HG03039 (cell line): ENCODE measurements at regions not wholly inside any gene's neighbourhood (a gene's known extent, or its start where the extent isn't known, plus 50 kb on each side); places are given as distances from the start of the nearest gene placed in this dataset.
"Not testable (repeated sequence)": the region's sequence is repeated elsewhere in the genome, so short reads cannot be mapped to it uniquely, and the experiment has no call there.

Experiments used
- ATAC-seq: cut with Tn5 transposase; IDR thresholded peaks from one replicate; pipeline ENCODE4 v1.9.1; 2021; ENCODE audit warnings: mild to moderate bottlenecking, moderate library complexity; ENCODE audit not compliant: unreplicated experiment

DNA sequence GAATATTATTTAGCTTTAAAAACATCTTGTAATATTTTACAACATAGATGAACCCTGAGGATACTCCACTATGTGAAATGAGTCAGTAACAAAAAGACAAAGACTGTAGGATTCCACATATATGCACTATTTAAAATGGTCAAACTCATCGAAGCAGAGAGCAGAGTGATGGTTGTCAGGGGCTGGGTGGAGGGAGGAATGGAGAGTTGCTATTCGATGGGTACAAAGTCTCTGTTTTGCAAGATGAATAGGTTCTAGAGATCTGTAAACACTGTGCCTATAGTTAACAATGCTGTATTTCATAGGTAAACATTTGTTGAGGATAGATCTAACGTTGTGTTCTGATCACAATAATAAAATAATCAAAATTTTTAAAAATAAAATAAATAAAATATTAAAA, 1675.9 kb upstream of the CELF4 start:
- ATAC-seq, result no peak

DNA sequence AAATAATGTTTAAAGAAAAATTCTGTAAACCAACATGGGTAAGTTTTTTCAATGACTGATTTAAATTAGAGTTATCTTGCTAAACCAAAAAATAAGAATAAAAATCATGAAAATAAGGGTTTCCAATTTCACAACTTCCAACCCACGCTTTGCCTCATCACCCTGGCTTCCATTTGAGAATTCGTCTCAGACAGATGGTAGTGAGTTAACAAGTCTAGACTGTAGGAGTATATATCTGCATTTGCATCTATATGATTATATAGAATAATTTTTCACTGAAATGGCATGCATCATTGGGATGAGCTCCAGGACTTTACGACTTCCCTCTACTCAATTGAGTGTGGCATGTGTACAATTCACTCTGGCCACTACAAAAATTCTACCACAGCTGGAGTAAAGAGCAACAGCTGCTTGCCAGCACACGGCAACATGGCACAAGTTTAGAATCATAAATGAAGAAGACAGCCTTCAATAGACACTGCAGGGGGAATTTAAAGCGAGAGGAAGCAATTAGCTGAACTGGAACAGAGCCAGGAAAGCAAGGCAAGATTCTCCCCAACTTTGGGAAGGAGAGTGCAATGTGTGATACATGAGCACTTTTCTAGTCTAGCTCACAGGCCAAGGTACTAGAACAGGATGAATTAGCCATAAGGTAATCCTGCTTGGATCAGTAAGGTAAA, 1673.5 kb upstream of the CELF4 start:
- no peak for ATAC-seq

DNA sequence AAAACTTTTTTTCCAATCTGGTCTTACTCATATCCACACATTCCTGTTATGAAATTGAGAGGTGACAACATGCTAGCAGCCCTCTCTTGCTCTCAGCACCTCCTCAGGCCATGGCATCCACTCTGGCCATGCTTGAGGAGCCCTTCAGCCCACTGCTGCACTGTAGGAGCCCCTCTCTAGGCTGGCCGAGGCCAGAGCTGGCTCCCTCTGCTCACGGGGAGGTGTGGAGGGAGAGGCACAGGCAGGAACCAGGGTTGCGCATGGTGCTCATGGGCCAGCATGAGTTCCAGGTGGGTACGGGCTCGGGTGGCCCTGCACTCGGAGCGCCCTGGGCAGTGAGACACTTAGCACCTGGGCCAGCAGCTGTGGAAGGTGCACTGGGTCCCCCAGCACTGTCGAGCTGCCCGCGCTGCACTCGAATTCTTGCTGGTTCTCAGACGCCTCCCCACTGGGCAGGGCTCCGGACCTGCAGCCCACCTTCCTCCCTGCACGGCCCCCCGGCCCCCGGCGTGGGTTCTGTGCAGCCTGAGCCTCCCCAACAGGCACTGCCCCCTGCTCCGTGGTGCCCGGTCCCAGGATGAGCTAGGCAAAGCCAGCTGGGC, 1669.6 kb upstream of the CELF4 start:
- ATAC-seq, result no peak

DNA sequence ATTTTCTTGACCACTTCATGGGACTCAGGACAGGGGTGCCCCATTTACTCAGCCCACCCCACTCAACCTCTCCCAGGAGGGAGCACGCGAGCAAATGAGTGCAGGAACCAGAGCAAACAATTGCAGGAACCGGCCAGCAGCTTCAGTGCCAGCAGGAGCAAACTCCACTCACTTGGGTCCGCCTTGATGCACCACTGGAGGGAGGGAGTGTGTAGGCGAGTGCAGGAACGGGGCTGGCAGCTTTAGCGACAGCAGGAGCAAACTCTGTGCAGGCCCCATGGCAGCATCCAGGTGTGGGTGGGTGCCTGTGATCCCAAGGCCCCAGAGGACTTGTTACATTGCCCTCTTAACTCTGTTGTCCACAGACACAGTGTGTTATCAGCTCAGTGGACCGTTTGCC, 1667.3 kb upstream of the CELF4 start:
- ATAC-seq, result no peak

DNA sequence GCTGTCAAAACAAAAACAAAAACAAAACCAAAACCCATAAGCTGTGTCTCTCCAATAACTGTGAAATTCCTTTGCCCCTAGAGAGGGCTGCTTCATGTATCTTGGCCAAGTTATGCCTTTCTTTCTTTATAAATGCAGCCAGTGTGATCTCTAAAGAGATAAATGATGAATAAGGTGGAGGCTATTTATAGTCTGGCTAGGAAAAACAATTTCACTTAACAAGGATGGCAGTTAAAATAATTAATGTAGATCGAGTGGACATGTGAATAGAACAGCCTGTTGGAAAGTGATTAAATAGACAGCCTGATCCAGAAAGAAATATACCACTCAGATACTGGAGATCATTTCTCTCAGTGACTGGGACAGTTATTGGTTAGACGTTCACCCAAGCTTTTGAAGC, 1666.9 kb upstream of the CELF4 start:
- no peak for ATAC-seq

DNA sequence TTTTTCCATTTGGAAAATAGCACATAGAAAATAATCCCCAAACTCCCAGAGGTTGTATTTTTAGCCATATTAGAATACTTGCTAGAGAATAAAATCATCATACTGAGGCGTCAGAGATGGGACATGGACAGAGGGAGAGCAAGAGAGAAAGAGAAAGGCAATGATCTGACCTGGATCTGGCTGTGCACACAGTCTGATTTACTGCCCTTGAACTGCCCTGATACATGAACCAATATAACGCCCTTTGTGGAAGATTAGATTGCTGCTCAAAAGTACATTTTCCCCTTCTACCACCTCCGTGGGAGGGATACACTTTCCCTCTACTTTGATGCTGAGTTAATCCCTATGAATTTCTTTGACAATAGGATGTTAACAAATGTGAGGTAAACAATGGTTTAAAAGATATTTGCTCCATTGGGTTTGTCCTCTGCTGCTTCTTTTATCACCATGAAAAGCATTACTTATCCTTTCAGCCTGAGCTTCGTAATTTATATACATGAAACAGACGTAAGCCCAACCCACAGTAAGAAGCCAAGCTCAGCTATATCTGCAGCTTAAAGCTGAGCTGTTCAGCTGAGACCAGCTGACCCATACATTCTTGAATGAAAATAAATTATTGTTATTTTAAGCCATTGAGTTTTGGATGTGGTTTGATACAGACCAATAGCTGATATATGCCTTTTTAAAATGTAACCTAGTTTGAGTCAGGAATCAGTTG, 1664.6 kb upstream of the CELF4 start:
- no peak for ATAC-seq

DNA sequence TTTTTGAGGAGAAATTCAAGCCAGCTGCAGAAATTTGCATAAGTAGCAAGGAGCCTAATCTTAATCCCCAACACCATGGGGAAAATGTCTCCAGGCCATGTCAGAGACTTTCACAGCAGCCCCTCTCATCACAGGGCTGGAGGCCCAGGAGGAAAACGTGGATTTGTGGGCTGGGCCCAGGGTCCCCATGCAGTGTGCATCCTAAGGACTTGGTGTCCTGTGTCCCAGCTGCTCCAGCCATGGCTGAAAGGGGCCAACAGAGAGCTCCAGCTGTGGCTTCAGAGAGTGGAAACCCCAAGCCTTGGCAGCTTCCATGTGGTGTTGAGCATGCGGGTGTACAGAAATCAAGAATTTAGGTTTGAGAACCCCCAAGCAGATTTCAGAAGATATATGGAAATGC, 1662.2 kb upstream of the CELF4 start:
- ATAC-seq, result not testable (repeated sequence)

DNA sequence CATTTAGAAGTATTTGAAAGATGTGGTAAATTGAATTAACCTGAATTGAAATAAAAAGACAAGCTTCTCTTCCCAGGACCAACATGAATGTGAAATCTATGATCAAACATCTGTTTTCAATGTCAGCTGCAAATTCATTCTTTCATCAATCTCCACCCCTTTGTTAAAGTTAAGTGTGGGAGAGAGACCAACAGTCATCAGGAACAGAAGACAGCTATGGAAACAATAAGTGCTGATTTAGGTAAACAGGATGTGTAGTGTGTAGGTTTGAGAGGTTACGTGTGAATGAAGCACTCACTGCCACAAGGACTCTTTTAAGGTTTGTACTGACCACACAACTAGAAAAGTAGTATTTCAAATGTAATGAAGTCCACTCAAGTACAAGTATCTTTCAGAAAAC, 1659.8 kb upstream of the CELF4 start:
- ATAC-seq, result no peak

DNA sequence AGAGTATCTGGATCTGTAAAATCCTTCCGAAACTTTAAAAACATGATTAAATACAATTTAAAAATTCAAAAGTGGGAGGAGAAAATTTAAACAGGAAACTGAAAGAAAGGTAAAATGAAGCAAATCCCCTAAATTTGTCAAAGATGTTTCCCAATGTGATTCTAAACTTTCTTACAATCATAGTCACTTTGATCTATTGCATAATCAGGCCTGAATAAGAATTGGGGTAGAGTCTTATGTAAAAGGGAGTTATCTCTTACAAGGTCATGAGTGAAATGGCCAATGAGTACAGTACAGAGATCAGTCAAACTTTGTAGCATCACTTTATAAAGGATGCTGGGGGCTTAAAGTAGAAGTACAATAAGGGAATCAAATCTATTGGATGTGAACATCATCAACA, 1657.7 kb upstream of the CELF4 start:
- ATAC-seq, result no peak

DNA sequence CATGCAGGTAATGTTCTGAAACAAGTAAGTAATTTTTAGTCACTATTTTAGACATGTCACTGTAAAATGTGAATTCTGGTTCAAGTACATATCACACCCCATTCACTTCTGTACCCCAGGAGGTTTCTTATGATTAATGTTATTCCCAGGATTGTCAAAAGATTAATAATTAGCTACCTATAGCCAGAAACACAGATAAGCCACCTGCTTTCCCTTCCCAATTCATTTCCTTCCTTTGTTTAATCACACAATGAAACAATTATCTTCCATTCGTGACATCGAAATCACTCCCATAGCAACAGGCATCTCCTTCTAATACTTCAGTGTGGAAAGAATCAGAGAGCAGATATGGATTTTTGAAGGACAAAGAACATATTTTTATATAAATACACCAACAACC, 1650.3 kb upstream of the CELF4 start:
- ATAC-seq, result no peak

DNA sequence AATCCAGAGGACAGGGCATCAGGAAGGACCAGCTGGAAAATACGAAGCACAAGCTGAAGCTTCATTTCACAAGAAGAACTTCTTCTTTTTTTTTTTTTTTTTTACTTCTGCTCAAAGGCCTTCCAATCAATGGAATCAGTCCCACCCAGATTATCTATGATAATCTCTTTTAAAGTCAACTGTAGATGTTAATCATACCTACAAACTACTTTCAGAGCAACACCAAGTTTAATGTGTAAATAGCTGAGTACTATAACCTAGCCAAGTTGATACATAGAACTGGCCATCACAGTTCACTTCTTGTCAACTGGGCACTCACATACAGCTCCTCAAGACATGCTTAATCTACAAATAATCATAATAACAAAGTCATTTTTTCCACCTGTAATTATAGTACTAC, 1645.9 kb upstream of the CELF4 start:
- ATAC-seq, result no peak

DNA sequence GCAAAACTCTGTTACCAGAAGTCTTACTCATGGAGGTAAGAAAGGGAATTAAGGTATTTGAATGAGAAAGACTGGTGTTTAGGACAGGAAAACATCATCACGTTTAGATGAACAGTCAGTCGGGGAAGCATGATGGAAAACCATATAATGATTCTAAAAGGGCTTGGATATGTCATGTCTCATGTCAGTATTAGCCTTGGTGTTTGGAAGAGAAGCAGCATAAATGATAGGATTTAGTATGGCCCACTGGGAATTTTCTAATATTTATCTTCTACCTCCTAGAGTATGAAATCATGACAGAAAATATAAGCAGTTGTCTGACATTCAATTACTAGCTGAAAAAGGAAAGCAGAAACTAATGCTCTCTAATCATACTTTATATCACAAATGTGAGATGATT, 1643.6 kb upstream of the CELF4 start:
- no peak for ATAC-seq

DNA sequence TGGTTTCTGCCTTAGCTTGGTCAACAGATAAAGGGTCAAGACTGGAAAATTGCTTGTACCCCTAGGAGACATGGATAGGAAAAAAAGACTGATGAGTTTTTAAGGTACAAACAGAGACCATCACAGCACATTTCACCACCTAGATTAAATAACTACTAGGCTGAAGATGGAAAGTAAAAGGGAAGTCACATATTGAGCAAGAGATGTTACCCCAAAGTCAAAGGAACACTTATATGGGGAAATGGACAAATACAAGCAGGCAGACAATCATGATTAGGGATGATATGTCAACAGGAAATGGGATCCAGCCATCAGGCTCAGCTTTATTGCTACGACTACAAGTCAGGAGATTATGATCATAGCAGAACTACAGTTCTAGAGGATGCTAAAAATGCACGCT, 1643.1 kb upstream of the CELF4 start:
- no peak for ATAC-seq

DNA sequence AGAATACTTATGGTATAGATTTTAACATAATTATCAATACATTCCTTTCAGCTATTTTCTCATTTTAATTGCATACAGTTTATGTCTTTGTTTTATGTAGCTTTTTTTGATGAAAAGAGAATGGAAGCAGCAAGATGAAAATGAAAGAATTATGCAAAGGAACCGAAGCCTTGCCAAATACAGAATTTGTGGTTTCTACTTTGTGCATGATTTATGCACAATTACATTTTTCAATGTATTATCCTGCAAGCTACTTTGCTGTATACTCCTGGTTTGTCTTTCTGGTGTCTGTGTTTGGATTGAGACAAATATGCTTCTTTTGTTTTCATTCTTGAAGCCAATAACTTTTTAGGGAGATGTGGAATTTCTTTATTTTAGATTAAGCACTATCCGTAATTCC, 1642.6 kb upstream of the CELF4 start:
- ATAC-seq, result no peak

DNA sequence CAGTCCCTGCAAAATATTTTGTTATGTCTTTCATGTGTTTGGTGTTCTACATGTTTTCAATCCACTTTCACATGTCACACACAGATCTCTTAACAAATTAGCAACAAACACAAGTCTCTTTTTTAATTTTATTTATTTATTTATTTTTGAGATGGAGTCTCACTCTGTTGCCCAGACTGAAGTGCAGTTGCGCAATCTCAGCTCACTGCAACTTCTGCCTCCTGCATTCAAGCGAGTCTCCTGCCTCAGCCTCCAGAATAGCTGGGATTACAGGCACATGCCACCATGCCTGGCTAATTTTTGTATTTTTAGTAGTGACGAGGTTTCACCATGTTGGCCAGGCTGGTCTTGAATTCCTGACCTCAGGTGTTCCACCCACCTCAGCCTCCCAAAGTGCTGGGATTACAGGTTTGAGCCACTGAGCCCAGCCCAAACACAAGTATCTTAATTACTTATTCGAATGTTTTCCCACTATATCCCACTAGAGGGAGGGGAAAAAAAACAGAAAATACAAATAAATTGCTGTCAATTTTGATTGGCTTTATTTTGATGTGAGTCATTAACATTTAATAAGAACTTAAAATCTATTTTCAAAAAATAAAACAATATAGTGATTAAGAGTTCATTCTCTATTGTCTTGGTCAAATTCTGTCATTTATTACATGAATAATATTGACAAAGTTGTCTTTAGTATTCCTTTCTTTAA, 1641.0 kb upstream of the CELF4 start:
- ATAC-seq, result not testable (repeated sequence)

DNA sequence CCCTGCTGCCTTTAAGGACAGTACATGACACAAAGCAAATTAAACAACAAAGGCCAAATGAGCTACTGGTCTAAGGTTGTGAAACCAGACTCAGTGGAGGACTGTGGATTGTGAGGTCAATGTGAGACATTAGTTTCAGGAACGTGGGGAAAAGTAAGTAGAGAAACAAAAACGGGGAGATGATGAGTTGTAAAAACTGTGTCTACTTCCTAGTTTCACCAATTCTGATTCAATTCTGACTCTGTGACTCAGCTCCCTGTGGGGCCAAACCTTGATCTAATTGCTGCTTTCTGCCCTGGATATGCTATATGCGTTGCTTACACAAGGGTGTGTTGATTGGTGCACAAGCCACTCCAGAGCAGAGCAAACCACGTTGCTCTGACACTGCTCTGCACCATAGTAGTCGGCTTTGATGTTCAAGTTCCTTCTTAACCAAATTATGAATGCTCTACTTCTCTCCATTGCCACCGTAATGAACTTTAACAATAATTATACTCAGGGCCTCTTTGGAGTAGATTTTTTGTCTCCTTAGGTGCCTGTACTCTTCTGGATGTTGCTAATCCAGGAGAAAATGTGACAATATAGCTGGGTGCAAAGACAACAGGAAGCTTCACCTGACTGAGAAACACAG, 1640.1 kb upstream of the CELF4 start:
- ATAC-seq, result no peak

DNA sequence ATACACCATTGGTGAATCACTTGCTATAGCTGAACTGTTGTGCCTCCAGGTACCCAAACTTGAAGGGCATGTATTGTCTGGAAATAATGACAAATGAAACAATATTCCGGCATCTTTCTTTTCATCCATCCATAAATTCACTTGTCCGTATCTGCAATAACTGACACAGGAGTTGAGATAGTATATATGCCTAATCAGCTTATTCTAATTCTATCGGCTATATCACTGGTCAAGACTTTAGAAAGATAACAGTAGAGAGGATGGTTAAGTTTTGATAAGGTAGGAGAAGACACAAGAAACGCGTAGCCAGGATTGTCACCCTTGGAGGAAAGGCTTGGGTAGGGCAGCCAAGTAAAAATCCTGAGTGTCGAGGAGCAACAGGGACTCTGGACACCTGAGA, 1634.6 kb upstream of the CELF4 start:
- ATAC-seq, result no peak

DNA sequence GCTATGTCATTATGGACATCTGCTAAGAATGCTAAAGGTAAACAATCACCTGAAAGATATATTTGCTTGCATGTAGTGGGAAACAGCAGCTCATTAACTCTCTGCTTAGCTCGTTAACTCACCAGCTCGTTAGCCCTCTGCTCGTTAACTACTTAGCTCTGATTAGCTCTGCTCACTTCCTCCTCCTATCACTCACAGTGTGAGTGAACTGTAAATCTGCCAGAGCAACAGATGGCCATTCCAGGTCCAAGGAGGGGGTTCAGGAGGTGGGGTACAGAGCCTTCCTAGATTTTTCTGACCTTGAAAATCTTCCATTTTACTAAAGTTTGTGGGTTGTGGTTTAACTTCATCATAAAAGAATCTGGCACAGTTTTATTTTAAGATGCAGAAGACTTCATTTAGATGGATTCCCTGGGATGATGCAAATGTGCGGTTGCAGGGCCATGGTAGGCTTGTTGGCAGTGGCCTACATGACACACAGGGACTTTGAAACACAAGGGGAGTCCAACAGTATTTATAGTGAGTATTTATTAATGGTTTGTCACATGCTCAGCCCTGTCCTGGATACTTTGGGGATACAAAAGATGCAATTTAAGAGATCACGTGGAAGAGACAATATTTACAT, 1633.7 kb upstream of the CELF4 start:
- no peak for ATAC-seq

DNA sequence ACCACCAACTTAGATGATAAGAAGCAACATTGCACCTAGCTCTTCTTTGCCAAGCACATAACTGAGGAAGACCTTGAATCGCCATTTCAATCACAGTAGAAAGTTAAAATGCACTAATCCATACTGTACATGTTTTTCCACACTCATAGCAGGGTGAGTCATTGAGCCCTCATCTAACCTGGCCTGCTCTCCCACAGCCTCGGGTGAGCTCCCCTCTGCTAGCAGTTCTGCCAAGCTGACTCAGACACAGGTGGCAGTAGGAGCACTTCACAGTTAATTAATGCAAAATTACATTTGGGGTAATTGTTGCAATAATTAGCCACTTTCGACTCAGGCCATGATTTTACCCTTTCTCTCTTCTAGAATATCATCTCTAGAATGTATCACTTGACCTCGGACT, 1632.8 kb upstream of the CELF4 start:
- ATAC-seq, result no peak

DNA sequence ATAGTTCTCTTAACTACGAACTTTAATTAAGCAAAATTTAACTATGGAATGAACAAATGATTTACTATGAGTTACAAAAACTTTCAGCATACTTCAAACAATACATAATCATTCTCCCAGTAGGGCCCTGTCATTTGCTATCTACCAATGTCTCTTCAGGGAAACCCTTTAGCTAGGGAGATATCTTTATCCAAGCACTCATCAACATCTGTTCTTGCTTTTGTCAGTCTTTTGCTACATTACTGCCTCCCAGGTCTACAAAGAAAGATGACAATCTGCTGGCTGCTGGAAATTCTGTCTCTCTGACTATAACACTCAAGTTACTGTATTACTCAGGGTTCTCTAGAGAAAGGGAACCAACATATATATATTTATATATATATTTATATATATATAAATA, 1626.3 kb upstream of the CELF4 start:
- no peak for ATAC-seq

DNA sequence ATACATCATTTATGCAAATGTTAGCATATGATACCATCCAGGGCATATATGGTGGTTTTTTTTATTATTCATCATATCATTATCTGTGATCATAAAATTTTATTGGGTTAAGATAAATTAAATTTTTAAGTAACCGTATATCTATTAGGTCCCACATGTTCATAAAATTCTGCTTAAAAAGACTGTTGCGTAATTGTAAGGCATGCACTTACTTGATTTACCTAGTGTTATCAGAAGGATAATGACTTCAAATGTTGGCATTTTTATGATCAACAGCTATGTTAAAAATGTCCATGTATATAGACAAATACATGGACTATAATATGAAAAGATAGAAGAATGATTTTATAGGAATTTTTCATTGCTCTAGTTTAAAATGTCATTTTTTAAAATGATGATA, 1625.5 kb upstream of the CELF4 start:
- no peak for ATAC-seq
